IPS-NIHi11 (cell line): ENCODE measurements at regions not wholly inside any gene's neighbourhood (a gene's known extent, or its start where the extent isn't known, plus 50 kb on each side); places are given as distances from the start of the nearest gene placed in this dataset.
A peak's percentile ranks its signal among the peaks of the same experiment; 100 is the strongest.

ENCODE experiments used
- DNase-seq: peaks from one replicate; pipeline ENCODE4 v3.0.0; 2012; ENCODE audit warnings: mixed read lengths, low spot score

GRCh38 chr10:111203615-111204014, 126.8 kb downstream of the ADRA2A start:
- no peak for DNase-seq

GRCh38 chr10:111204838-111205237, 128.0 kb downstream of the ADRA2A start:
- DNase-seq = no peak

DNA sequence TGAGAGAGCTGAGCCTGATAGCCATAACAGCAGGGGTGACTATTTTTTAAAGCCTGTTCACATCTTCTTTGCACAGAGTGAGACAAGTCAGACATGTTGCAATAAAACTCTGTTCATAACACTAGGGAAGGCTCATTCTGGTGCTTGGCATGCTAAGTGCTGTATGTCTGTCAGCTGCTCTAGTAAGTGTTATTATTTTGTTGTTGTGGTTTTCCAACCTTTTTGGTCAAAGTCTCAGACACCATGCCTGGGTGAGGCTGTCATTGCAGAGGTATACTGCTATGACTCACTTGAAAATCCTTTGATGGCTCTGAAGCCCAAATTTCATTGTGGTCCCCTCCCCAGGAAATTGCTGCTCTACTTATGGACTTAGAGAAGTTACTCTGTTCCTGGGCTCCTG, 129.7 kb downstream of the ADRA2A start:
- no peak for DNase-seq

DNA sequence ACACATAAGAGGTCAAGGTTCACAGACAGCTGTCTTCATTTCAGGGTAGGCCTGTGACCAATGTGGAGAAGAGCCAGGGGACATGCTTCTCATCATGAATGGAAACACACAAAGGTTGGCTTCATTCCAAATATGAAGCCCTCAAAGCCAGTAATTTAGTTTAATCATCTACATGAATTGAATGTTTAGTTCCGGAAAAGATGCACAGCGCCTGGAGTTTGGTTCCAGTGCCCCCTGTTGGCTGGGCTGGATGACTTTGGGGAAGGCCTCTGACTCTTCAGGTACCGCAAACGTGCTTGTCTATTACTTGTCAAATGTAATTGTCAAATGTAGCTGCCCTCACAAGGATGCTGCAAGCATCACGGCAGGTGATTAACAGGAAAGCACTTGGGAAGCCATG, 130.7 kb downstream of the ADRA2A start:
- DNase-seq = peak; percentile 29

GRCh38 chr10:111208951-111209350, 132.1 kb downstream of the ADRA2A start:
- DNase-seq = no peak

DNA sequence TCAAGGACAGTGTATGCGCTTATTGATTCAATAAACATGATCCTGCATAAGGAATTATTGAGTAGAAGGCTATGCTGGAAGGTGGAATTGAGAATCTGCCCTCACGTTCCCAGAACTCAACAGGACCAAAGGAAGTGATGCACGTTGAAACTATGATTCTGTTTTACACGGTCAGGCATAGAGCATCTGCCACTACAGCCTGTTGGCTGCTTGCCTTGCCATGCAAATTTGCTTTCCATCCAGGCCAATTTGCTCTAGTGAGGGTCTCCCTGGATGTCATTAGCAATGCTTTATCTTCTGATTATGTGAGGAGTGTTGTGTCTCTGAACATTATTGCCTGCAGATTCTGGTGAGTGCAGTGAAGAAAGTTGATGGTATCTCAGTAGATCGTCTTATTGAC, 132.9 kb downstream of the ADRA2A start:
- no peak for DNase-seq

- DNase-seq = no peak
Measured at GRCh38 chr10:111211241-111211640, 134.4 kb downstream of the ADRA2A start.

GRCh38 chr10:111211706-111212105, 134.9 kb downstream of the ADRA2A start:
- no peak for DNase-seq

DNA sequence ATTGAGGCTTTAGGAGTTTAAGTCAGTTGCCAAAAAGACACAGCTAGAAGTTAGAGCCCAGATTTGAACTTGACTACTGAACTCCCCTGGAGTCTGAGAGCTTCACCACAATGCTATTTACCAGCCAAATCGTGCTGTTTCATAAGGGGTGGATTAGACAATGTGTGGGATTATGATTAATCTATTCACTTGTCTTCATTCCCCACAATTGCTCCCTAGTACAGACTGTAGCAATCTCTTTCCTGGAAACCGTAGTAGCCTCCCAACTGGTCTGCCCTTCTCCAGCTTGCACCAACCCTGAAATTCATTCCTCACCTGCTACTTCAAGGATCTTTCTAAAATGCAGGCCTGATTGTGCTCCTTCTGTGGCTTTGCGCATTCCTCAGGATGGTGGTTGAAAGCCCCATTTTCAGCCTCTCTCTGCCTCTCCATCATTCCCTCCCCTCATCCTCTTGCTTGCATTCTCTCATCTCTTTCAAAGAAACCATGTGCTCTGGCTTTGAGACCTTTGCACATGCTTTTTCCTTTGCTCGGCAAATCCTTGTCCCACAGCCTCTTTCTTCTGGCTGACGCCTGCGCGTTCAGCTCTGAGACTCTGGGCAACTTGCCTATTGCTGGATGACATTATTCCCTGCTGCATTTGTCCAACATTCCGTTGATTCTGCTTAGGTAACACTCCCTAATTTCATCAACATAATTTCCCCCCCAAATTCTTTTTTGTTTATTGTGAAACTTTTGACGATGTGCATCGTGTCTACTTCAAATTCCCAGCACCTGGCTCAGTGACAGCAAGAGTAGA, 145.1 kb downstream of the ADRA2A start:
- DNase-seq = no peak

GRCh38 chr10:111222961-111223360, 146.1 kb downstream of the ADRA2A start:
- DNase-seq = no peak

GRCh38 chr10:111231779-111232178, 154.9 kb downstream of the ADRA2A start:
- DNase-seq = no peak

DNA sequence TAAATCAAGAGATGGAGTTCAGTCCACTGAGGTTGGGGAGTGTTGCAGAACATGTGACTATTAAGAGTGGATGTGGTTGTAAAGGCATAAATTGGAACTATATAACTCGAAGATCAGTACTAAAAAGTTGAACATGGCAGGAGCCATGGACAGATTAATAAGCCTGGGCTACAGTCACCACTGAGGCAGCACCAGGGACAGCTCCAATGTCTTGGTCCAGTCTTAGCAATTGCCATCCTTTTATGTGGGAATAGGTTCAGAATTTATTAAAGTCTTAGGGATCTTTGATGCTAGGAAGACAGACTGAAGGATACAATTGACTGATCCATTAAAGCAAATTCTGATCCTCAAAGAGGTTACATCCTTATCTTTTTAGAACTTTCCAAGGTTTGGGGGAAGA, 156.6 kb downstream of the ADRA2A start:
- DNase-seq = no peak

DNA sequence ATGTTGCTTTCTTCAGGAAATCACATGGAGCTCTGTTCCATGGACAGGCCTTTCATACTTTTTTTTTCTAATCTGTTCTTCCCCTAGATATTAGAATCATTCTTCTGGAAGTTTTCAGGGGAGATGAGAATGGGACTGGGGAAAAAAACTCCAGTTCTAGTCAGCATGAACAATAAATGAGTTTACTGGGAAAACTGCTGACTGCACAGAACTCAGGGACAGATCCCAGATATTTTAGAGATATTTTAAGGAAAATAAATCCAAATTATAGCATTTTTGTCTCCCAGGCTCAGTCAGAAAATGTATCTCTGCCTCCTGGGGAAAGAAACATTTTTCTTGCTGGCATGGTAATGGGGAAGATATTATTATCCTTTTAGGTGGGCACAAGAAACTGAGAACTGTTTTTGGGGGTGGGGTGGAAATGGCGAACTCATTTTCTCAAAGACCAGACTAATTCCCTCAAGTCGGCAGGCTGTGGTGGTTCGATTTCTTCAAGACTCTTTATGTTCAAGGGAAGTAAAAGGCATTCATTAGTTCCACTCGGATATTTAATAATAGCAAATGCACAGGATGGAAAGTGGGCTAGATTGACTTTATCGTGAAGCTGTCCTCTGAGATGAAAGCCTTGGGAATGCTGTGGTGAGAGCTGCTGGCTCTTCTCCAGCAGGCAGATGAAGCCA, 157.5 kb downstream of the ADRA2A start:
- no peak for DNase-seq

DNA sequence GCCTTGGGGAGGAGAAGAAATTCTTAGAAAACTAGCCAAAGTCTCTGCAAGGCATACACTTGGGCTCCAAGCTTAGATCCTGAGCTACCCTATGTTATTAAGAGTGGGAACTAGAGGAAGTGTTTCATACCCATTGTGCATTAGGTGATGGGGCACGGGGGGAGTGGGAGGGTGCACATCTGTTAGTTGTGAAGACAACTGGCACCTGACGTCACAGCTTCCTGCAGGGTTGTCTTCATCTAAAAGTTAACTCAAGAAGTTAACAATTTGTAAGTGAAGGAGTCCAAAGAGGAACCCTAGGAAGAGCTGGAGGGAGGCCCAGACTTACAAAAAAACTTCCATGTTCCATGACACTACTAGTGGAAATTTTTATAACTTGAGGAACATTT, 158.1 kb downstream of the ADRA2A start:
- no peak for DNase-seq

DNA sequence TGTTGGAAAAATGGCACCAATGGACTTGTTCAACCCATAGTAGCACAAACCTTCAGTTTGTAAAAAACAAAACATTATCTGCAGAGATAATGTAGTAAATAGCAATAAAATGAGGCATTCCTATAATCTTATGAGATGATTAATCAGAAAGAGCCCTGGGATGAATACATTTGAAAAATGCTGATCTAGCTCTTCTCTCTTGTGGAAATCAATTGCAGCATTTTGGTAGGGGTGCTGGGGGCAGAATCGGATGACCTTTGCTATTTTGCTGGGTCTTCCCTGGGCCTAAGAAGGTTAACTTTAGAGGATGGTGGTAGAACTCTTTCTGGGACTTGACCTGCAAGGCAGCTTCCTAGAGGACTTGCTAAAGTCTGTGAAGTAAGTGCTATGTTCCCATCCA, 163.5 kb downstream of the ADRA2A start:
- no peak for DNase-seq

GRCh38 chr10:111243126-111243525, 166.3 kb downstream of the ADRA2A start:
- DNase-seq = no peak

DNA sequence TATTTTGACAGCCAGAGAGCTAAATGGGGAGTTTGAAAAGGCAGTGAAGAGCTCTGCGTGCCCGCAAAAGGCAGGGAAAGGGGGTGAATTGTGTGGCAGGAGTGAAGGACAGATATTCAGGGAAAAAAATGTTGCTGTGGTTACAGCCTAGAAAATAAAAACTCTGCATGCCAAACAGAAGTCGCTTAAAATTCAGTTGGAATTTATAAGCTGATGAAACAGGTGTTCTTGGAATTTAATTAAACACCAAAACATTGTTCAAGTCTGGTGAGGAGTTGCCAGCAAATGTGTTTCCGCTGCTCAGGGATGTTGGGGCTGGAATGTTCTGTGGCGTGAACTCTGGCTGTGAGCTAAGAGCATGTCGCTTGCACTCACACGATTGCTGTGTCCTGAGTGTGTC, 169.3 kb downstream of the ADRA2A start:
- DNase-seq = no peak

- no peak for DNase-seq
Measured at GRCh38 chr10:111246814-111247452, 170.1 kb downstream of the ADRA2A start.

GRCh38 chr10:111247781-111248389, 171.1 kb downstream of the ADRA2A start:
- DNase-seq = no peak

GRCh38 chr10:111249925-111250324, 173.1 kb downstream of the ADRA2A start:
- DNase-seq = no peak

DNA sequence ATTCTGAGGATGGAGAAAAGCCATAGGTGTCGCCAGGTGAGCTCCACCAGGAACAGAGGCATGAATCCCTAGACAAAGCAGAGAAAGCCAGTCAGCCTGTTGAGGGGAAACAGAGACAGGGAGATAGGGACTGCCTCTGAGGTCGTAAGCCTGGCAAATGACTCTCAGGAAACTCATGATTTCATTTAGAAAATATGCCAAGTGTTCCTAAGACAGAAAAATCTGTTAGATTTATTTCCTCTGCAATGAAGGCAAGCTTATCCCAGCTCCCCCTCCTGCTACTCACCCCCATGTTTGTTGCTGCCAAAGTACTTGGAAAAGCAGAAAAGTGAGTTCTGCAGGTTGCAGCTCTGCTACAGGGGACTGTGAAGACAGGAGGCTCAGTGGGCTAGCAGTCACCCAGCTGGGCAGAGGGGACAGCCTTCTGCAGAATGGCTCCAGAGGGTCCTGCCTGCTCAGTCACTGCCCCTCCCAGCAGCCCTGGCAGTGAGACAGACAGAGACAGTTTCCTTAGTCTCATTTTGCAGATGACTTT, 184.3 kb downstream of the ADRA2A start:
- DNase-seq = no peak

DNA sequence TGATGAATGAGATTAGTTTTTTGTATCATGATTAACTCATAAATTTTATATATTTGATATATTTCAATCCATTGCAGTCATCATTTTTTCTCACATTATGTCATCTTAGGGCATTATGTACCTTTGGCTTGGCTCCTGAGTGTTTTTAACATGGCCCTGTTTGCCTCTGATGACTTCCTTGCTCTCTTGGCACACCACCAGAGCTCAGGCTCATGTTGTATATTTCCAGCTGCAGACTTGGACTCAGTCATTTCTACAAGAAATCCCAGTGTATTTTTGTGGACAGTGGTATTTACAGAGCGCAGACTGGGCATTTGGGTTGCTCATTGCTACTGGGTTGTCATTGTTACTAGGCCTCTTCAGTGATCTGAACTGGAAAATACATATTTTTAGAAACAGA, 188.5 kb downstream of the ADRA2A start:
- DNase-seq = no peak

DNA sequence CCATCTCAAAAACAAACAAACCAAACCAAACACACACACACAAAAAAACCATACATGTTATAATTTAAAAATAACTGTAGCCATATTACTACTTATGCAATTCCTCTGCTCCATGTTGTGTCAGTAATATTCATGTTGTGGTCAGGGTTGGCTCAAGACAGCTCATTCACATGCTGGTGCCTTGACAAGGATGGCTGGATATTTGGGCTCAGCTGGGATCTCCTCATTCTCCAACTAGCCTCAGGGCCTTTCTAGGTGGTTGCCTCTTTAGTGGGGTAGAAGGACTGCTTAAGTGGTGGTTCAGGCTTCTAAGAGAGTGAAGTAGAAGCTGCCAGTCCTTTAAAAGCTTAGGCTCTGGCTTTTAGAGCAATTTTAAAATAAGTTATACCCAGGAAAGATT, 189.3 kb downstream of the ADRA2A start:
- no peak for DNase-seq
